ENCODE measurements at regions not wholly inside any gene's neighbourhood (a gene's known extent, or its start where the extent isn't known, plus 50 kb on each side); places are given as distances from the start of the nearest gene placed in this dataset.

DNA sequence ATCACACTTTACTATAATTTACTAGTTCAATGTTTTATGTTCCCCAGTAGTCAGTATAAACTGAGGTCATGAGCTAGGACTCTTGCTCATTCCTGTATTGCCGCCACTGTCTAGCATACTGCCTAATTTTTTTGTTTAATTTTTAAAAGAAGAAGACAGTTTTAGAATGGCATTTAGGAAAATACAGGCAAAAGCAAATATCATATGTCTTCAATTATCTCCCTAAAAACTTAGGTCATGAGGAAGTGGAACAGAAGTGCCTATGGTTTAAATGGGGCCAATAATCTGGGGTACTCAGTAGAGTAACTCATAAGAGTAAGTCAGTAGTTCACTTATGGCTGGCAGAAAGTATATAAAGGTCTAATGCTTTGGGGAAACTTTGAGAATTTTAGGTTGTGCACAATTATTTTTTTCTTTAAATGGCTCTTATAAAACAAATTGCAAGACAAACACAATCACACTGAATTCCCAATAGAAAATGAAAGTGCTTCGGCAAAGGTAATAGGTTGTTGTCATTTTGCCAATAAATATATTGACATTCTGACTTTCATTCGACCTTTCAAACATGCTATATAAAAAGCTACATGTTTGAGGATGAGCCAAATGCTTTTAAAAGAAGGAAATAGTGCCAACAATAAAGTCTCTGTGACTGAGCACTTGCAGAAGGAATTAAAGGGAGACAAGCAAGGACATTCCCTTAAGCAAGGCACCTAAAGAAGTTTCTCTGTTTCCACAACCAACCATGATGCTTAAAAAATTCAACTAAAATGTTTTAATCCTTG lies 390.1 kb downstream of the PDGFC start:
- Histone ChIP-seq H3K27ac (no peak overlapping the region), H3K4me3 (peak overlapping the region in 1 of 4 donors; percentile 15), H3K4me1 (peaks cover 0 to 10% (median 0%) of the 10 kb centered on the region in 3 donors), H3K27me3 (no peaks in the 10 kb centered on the region), H3K36me3 (no peaks in the 10 kb centered on the region), H3K9me3 (no peaks in the 10 kb centered on the region)
- no peak for TF ChIP-seq POLR2A (IDR thresholded peaks at IDR 0.05)
- no peak for TF ChIP-seq CTCF (IDR thresholded peaks at IDR 0.05)
- DNase-seq = no peak
- intact Hi-C loops (cut with DNase I) = no loop called here
- 46 to 50% methylated on average over 3 of the region's 3 CpGs for WGBS, 2 donors

DNA sequence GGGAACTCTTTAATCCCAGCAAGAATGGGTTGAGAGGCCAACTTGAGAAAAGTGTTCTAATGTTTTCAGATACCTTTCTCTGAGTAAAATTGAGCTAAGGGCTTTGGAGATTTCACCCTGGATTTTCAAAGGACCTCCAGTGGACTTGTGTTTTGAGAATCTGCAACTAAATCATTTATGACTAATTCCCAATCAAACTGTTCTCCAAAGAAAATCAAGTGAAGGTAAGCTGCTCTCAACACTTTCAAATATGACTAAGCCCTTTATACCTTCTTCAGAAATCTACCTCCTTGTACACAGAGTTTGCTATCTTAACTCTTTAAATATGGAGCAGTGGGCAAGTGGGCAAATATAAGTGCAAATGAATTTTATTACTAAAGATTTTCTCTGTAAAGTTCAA lies 392.9 kb downstream of the PDGFC start:
- TF ChIP-seq POLR2A (IDR thresholded peaks at IDR 0.05) = no peak
- TF ChIP-seq CTCF (IDR thresholded peaks at IDR 0.05) = no peak
- Histone ChIP-seq H3K27me3 (no peaks in the 10 kb centered on the region), H3K36me3 (no peaks in the 10 kb centered on the region), H3K4me3 (no peak overlapping the region), H3K4me1 (peaks cover 0 to 10% (median 0%) of the 10 kb centered on the region in 3 donors), H3K27ac (no peak overlapping the region), H3K9me3 (no peaks in the 10 kb centered on the region)
- intact Hi-C loops (cut with DNase I) = no loop called here
- no peak for DNase-seq

DNA sequence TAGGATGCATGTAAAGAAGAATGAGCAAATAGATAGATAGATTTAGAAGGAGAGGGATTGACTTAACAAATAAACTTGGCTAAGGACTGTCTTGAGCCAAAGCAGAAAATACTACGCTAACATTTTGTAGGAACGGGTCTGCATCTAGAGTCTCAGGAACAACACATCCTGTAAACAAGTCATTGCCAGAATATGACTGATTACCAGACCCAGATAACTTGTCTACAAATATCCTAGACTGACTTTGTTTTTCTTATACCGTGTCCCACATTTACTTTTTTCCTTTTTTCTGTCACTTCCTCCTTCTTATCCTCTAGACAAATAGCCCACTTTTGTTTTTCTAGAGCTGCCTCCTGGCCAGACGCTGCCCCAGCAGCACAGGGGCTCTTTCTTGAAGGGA lies 393.6 kb downstream of the PDGFC start:
- intact Hi-C loops (cut with DNase I) = no loop called here
- TF ChIP-seq CTCF (IDR thresholded peaks at IDR 0.05) (no peak), POLR2A (IDR thresholded peaks at IDR 0.05) (no peak)
- no peaks in the 10 kb centered on the region for H3K36me3 ChIP-seq
- no peak for DNase-seq
- no peak overlapping the region for H3K27ac ChIP-seq
- WGBS, 2 donors = 55 to 70% methylated on average over 4 of the region's 4 CpGs
- H3K4me1 ChIP-seq = peaks cover 0 to 10% (median 0%) of the 10 kb centered on the region in 3 donors
- no peaks in the 10 kb centered on the region for H3K9me3 ChIP-seq
- H3K27me3 ChIP-seq = no peaks in the 10 kb centered on the region
- H3K4me3 ChIP-seq = no peak overlapping the region

GRCh38 chr4:156576946-156577345 lies 394.7 kb downstream of the PDGFC start:
- WGBS, 2 donors = 72 to 83% methylated on average over 2 of the region's 2 CpGs

More at GRCh38 chr4:156576946-156577345, 394.7 kb downstream of the PDGFC start:
- Histone ChIP-seq H3K27me3 (no peaks in the 10 kb centered on the region), H3K4me1 (peaks cover 0 to 8% (median 0%) of the 10 kb centered on the region in 3 donors), H3K36me3 (no peaks in the 10 kb centered on the region), H3K9me3 (no peaks in the 10 kb centered on the region), H3K4me3 (no peak overlapping the region), H3K27ac (no peak overlapping the region)
- no peak for DNase-seq
- intact Hi-C loops (cut with DNase I) = no loop called here
- TF ChIP-seq CTCF (IDR thresholded peaks at IDR 0.05) (no peak), POLR2A (IDR thresholded peaks at IDR 0.05) (no peak)

Measured in esophagus squamous epithelium (tissue), 5 donors.